ENCODE measurements at regions not wholly inside any gene's neighbourhood (a gene's known extent, or its start where the extent isn't known, plus 50 kb on each side); places are given as distances from the start of the nearest gene placed in this dataset.

GRCh38 chr3:30343067-30343831 lies 263.2 kb upstream of the TGFBR2 start:
- Histone ChIP-seq H2AK5ac (ENCODE audit: low read length) (no peak overlapping the region), H3K4me1 (ENCODE audit: control insufficient read depth, low read depth, low read length) (peaks cover 2% of the 10 kb centered on the region), H3K9ac (ENCODE audit: low read length) (no peak overlapping the region), H3K27ac (ENCODE audit: low read depth, low read length) (no peak overlapping the region), H3K27me3 (ENCODE audit: insufficient read depth, low read length, poor library complexity) (no peaks in the 10 kb centered on the region), H3K56ac (ENCODE audit: low read length) (no peak overlapping the region), H2BK120ac (ENCODE audit: low read depth, low read length) (no peak overlapping the region), H4K8ac (ENCODE audit: low read depth, low read length) (no peak overlapping the region), H3K23ac (ENCODE audit: low read length) (no peak overlapping the region), H3K4me3 (ENCODE audit: low read length) (no peak overlapping the region), H3K18ac (ENCODE audit: low read length) (no peak overlapping the region), H2BK15ac (replicated peaks; ENCODE audit: low read depth) (no peak overlapping the region), H3K36me3 (ENCODE audit: control insufficient read depth, insufficient read depth, low read length) (no peaks in the 10 kb centered on the region), H3K4ac (ENCODE audit: low read depth, low read length) (no peak overlapping the region), H3K79me1 (ENCODE audit: low read length) (no peaks in the 10 kb centered on the region), H3K4me2 (ENCODE audit: low read length) (no peak overlapping the region), H4K5ac (ENCODE audit: low read length) (no peak overlapping the region), H2BK5ac (ENCODE audit: low read length) (no peak overlapping the region), H3K79me2 (ENCODE audit: control insufficient read depth, insufficient read depth, low read length) (no peaks in the 10 kb centered on the region)
- WGBS (ENCODE audit: extremely low coverage, insufficient coverage, low lambda C conversion rate), result no CpG with 5 or more reads among the region's 4 CpGs
- peak; percentile 13 for DNase-seq

GRCh38 chr3:30343861-30344260 lies 262.5 kb upstream of the TGFBR2 start:
- Histone ChIP-seq H2BK15ac (replicated peaks; ENCODE audit: low read depth) (no peak overlapping the region), H3K27ac (ENCODE audit: low read depth, low read length) (no peak overlapping the region), H3K56ac (ENCODE audit: low read length) (no peak overlapping the region), H3K18ac (ENCODE audit: low read length) (no peak overlapping the region), H3K4me1 (ENCODE audit: control insufficient read depth, low read depth, low read length) (peaks cover 2% of the 10 kb centered on the region), H3K79me1 (ENCODE audit: low read length) (no peaks in the 10 kb centered on the region), H3K27me3 (ENCODE audit: insufficient read depth, low read length, poor library complexity) (no peaks in the 10 kb centered on the region), H3K9ac (ENCODE audit: low read length) (no peak overlapping the region), H3K23ac (ENCODE audit: low read length) (no peak overlapping the region), H4K5ac (ENCODE audit: low read length) (no peak overlapping the region), H3K4me2 (ENCODE audit: low read length) (no peak overlapping the region), H2BK120ac (ENCODE audit: low read depth, low read length) (no peak overlapping the region), H2AK5ac (ENCODE audit: low read length) (no peak overlapping the region), H3K4ac (ENCODE audit: low read depth, low read length) (no peak overlapping the region), H4K8ac (ENCODE audit: low read depth, low read length) (no peak overlapping the region), H3K79me2 (ENCODE audit: control insufficient read depth, insufficient read depth, low read length) (no peaks in the 10 kb centered on the region), H3K4me3 (ENCODE audit: low read length) (no peak overlapping the region), H2BK5ac (ENCODE audit: low read length) (no peak overlapping the region), H3K36me3 (ENCODE audit: control insufficient read depth, insufficient read depth, low read length) (no peaks in the 10 kb centered on the region)
- DNase-seq, result no peak
- WGBS (ENCODE audit: extremely low coverage, insufficient coverage, low lambda C conversion rate), result no CpG with 5 or more reads among the region's 1 CpG

GRCh38 chr3:30344288-30344687 lies 262.1 kb upstream of the TGFBR2 start:
- no peak overlapping the region for H2BK15ac ChIP-seq (replicated peaks; ENCODE audit: low read depth)
- H3K56ac ChIP-seq (ENCODE audit: low read length), result no peak overlapping the region
- no peak overlapping the region for H3K4me2 ChIP-seq (ENCODE audit: low read length)
- H4K8ac ChIP-seq (ENCODE audit: low read depth, low read length), result no peak overlapping the region
- H3K79me2 ChIP-seq (ENCODE audit: control insufficient read depth, insufficient read depth, low read length), result no peaks in the 10 kb centered on the region
- H2BK120ac ChIP-seq (ENCODE audit: low read depth, low read length), result no peak overlapping the region
- H2BK5ac ChIP-seq (ENCODE audit: low read length), result no peak overlapping the region
- H3K79me1 ChIP-seq (ENCODE audit: low read length), result no peaks in the 10 kb centered on the region
- no peak overlapping the region for H3K18ac ChIP-seq (ENCODE audit: low read length)
- no CpG with 5 or more reads among the region's 1 CpG for WGBS (ENCODE audit: extremely low coverage, insufficient coverage, low lambda C conversion rate)
- no peak overlapping the region for H3K9ac ChIP-seq (ENCODE audit: low read length)
- H4K5ac ChIP-seq (ENCODE audit: low read length), result no peak overlapping the region
- H2AK5ac ChIP-seq (ENCODE audit: low read length), result no peak overlapping the region
- DNase-seq, result no peak
- no peak overlapping the region for H3K23ac ChIP-seq (ENCODE audit: low read length)
- no peaks in the 10 kb centered on the region for H3K27me3 ChIP-seq (ENCODE audit: insufficient read depth, low read length, poor library complexity)
- H3K27ac ChIP-seq (ENCODE audit: low read depth, low read length), result no peak overlapping the region
- no peak overlapping the region for H3K4ac ChIP-seq (ENCODE audit: low read depth, low read length)
- no peaks in the 10 kb centered on the region for H3K36me3 ChIP-seq (ENCODE audit: control insufficient read depth, insufficient read depth, low read length)
- H3K4me3 ChIP-seq (ENCODE audit: low read length), result no peak overlapping the region
- peaks cover 2% of the 10 kb centered on the region for H3K4me1 ChIP-seq (ENCODE audit: control insufficient read depth, low read depth, low read length)

GRCh38 chr3:30346933-30347320 lies 259.5 kb upstream of the TGFBR2 start:
- H4K5ac ChIP-seq (ENCODE audit: low read length), result no peak overlapping the region
- H3K4me1 ChIP-seq (ENCODE audit: control insufficient read depth, low read depth, low read length), result peaks cover 2% of the 10 kb centered on the region
- no peak for DNase-seq
- H2AK5ac ChIP-seq (ENCODE audit: low read length), result no peak overlapping the region
- no peak overlapping the region for H4K8ac ChIP-seq (ENCODE audit: low read depth, low read length)
- no peak overlapping the region for H3K23ac ChIP-seq (ENCODE audit: low read length)
- H3K56ac ChIP-seq (ENCODE audit: low read length), result no peak overlapping the region
- H3K27ac ChIP-seq (ENCODE audit: low read depth, low read length), result no peak overlapping the region
- H3K27me3 ChIP-seq (ENCODE audit: insufficient read depth, low read length, poor library complexity), result no peaks in the 10 kb centered on the region
- H3K4ac ChIP-seq (ENCODE audit: low read depth, low read length), result no peak overlapping the region
- no peak overlapping the region for H2BK5ac ChIP-seq (ENCODE audit: low read length)
- no peak overlapping the region for H3K4me2 ChIP-seq (ENCODE audit: low read length)
- H3K79me1 ChIP-seq (ENCODE audit: low read length), result no peaks in the 10 kb centered on the region
- no peak overlapping the region for H3K4me3 ChIP-seq (ENCODE audit: low read length)
- H3K36me3 ChIP-seq (ENCODE audit: control insufficient read depth, insufficient read depth, low read length), result no peaks in the 10 kb centered on the region
- no peaks in the 10 kb centered on the region for H3K79me2 ChIP-seq (ENCODE audit: control insufficient read depth, insufficient read depth, low read length)
- no peak overlapping the region for H2BK120ac ChIP-seq (ENCODE audit: low read depth, low read length)
- no peak overlapping the region for H3K9ac ChIP-seq (ENCODE audit: low read length)
- H2BK15ac ChIP-seq (replicated peaks; ENCODE audit: low read depth), result no peak overlapping the region
- no peak overlapping the region for H3K18ac ChIP-seq (ENCODE audit: low read length)

GRCh38 chr3:30347679-30348216 lies 258.7 kb upstream of the TGFBR2 start:
- no peak overlapping the region for H3K4me2 ChIP-seq (ENCODE audit: low read length)
- H2BK5ac ChIP-seq (ENCODE audit: low read length), result no peak overlapping the region
- H2BK15ac ChIP-seq (replicated peaks; ENCODE audit: low read depth), result no peak overlapping the region
- no peak overlapping the region for H3K4me3 ChIP-seq (ENCODE audit: low read length)
- no peak overlapping the region for H4K8ac ChIP-seq (ENCODE audit: low read depth, low read length)
- no peak overlapping the region for H3K23ac ChIP-seq (ENCODE audit: low read length)
- H3K4me1 ChIP-seq (ENCODE audit: control insufficient read depth, low read depth, low read length), result no peaks in the 10 kb centered on the region
- H3K4ac ChIP-seq (ENCODE audit: low read depth, low read length), result no peak overlapping the region
- no peak overlapping the region for H4K5ac ChIP-seq (ENCODE audit: low read length)
- no peak overlapping the region for H3K18ac ChIP-seq (ENCODE audit: low read length)
- no peak overlapping the region for H3K9ac ChIP-seq (ENCODE audit: low read length)
- H3K79me2 ChIP-seq (ENCODE audit: control insufficient read depth, insufficient read depth, low read length), result no peaks in the 10 kb centered on the region
- no peak for DNase-seq
- no peaks in the 10 kb centered on the region for H3K79me1 ChIP-seq (ENCODE audit: low read length)
- H3K27ac ChIP-seq (ENCODE audit: low read depth, low read length), result no peak overlapping the region
- H3K36me3 ChIP-seq (ENCODE audit: control insufficient read depth, insufficient read depth, low read length), result no peaks in the 10 kb centered on the region
- H2AK5ac ChIP-seq (ENCODE audit: low read length), result no peak overlapping the region
- no peak overlapping the region for H2BK120ac ChIP-seq (ENCODE audit: low read depth, low read length)
- no CpG with 5 or more reads among the region's 1 CpG for WGBS (ENCODE audit: extremely low coverage, insufficient coverage, low lambda C conversion rate)
- H3K56ac ChIP-seq (ENCODE audit: low read length), result no peak overlapping the region
- no peaks in the 10 kb centered on the region for H3K27me3 ChIP-seq (ENCODE audit: insufficient read depth, low read length, poor library complexity)

- no peak overlapping the region for H3K27ac ChIP-seq (ENCODE audit: low read depth, low read length)
- H2AK5ac ChIP-seq (ENCODE audit: low read length), result no peak overlapping the region
- no peaks in the 10 kb centered on the region for H3K4me1 ChIP-seq (ENCODE audit: control insufficient read depth, low read depth, low read length)
- H2BK5ac ChIP-seq (ENCODE audit: low read length), result no peak overlapping the region
- H3K4ac ChIP-seq (ENCODE audit: low read depth, low read length), result no peak overlapping the region
- no peak overlapping the region for H4K5ac ChIP-seq (ENCODE audit: low read length)
- no peak overlapping the region for H2BK15ac ChIP-seq (replicated peaks; ENCODE audit: low read depth)
- H3K79me1 ChIP-seq (ENCODE audit: low read length), result no peaks in the 10 kb centered on the region
- no peak overlapping the region for H3K9ac ChIP-seq (ENCODE audit: low read length)
- no peak overlapping the region for H3K56ac ChIP-seq (ENCODE audit: low read length)
- no peak overlapping the region for H4K8ac ChIP-seq (ENCODE audit: low read depth, low read length)
- no peaks in the 10 kb centered on the region for H3K27me3 ChIP-seq (ENCODE audit: insufficient read depth, low read length, poor library complexity)
- H3K4me3 ChIP-seq (ENCODE audit: low read length), result no peak overlapping the region
- no CpG with 5 or more reads among the region's 3 CpGs for WGBS (ENCODE audit: extremely low coverage, insufficient coverage, low lambda C conversion rate)
- peak; percentile 38 for DNase-seq
- no peak overlapping the region for H3K23ac ChIP-seq (ENCODE audit: low read length)
- H2BK120ac ChIP-seq (ENCODE audit: low read depth, low read length), result no peak overlapping the region
- H3K18ac ChIP-seq (ENCODE audit: low read length), result no peak overlapping the region
- no peak overlapping the region for H3K4me2 ChIP-seq (ENCODE audit: low read length)
- no peaks in the 10 kb centered on the region for H3K79me2 ChIP-seq (ENCODE audit: control insufficient read depth, insufficient read depth, low read length)
- H3K36me3 ChIP-seq (ENCODE audit: control insufficient read depth, insufficient read depth, low read length), result no peaks in the 10 kb centered on the region
These were observed 256.9 kb upstream of the TGFBR2 start for GRCh38 chr3:30349507-30349906.

Measured in mesendoderm (in vitro differentiated cells).